Thoracic aorta (tissue), 2 donors: ENCODE measurements at regions not wholly inside any gene's neighbourhood (a gene's known extent, or its start where the extent isn't known, plus 50 kb on each side); places are given as distances from the start of the nearest gene placed in this dataset.
A peak's percentile ranks its signal among the peaks of the same experiment; 100 is the strongest.
"Not testable (repeated sequence)": the region's sequence is repeated elsewhere in the genome, so short reads cannot be mapped to it uniquely, and the experiment has no call there.

Source experiments
- ATAC-seq: fragments of 150-250 bp; one replicate; pipeline ENCODE4 v1.8.0; 2017; ENCODE audit warnings: low read depth; ENCODE audit not compliant: insufficient number of reproducible peaks, low FRiP score
- DNase-seq: peaks from one replicate; pipeline ENCODE4 v3.0.0-alpha.2; 2020; ENCODE audit warnings: low spot score
- H3K27ac ChIP-seq, 2 donors: fragments of 200-600 bp; sonication (generic); 1 replicate in 1 of 2; 2 replicates in 1 of 2; pipeline ENCODE4 v1.5.1; 2016; ENCODE audit warnings: mild to moderate bottlenecking in 2 of 2, moderate library complexity in 2 of 2
- H3K27me3 ChIP-seq: fragments of 200-600 bp; sonication (generic); replicated peaks from 2 replicates; pipeline ENCODE4 v1.6.0; 2016; ENCODE audit warnings: mild to moderate bottlenecking; ENCODE audit not compliant: insufficient read depth
- H3K36me3 ChIP-seq: fragments of 200-600 bp; sonication (generic); one replicate; pipeline ENCODE4 v1.5.1; 2016
- H3K4me1 ChIP-seq, 2 donors: fragments of 200-600 bp; sonication (generic); 1 replicate in 1 of 2; 2 replicates in 1 of 2; pipeline versions ENCODE4 v1.5.1 to v1.6.0; 2016; ENCODE audit warnings: low read depth in 2 of 2, mild to moderate bottlenecking in 1 of 2; ENCODE audit not compliant: control insufficient read depth in 1 of 2
- H3K4me3 ChIP-seq: fragments of 200-600 bp; sonication (generic); 2 replicates; pipeline ENCODE4 v1.5.1; 2016; ENCODE audit warnings: mild to moderate bottlenecking
- H3K9me3 ChIP-seq: fragments of 200-600 bp; sonication (generic); 2 replicates; pipeline ENCODE4 v1.5.1; 2016
- TF ChIP-seq, protein P1 (sequence below): fragments of 200-600 bp; sonication (generic); IDR thresholded peaks from one replicate; pipeline ENCODE4 v1.5.1; 2019; ENCODE audit warnings: antibody characterized with exemption

DNA sequence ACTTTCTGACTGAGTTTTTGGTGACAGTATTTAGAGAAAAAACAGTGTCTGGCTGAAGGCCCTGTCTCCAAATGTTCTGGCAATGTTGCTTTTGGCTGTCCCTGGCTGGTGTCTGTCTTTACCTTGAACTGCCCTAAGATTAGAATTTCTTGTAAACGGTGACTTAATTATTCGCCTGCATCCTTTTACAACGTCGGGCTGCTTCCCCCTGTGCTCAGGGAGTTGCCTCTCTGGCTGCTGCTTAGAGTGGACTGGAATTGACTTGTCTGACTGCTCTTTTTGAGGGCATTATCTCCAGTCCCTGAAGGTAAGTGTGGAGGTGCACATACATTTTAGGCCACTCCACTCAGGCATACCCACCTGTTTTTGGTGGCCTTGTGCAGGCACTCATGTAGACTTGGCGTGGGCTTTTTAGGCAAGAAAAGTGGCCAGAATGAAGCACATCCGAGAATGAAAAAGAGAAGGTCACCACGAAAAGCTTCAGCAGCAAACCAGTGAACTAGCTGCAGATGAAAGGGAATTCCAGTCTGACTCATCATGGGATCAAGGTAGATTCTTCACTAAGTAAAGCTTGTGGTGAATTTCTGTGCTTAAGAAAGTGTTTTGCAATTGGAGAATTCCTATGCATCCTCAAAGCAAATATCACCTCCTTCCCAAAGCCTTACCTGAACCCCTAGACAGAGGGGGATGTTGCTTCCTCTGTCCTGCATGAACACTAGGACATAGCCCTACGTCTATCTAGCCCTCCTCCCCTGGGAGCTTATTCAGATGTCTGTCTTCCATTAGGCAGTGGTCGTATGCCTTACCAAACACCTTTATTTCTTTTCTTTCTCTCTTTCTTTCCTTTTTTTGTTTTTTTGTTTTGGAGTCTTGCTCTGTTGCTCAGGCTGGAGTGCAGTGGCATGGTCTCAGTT is 230.3 kb upstream of the TRIB2 start:
- Histone ChIP-seq H3K27me3 (no peaks in the 10 kb centered on the region), H3K9me3 (no peaks in the 10 kb centered on the region), H3K36me3 (no peaks in the 10 kb centered on the region), H3K4me3 (peak overlapping the region; percentile 24), H3K27ac (peak overlapping the region in 1 of 2 donors; percentile 54), H3K4me1 (peaks cover 20 to 37% of the 10 kb centered on the region in 2 donors)
- DNase-seq = no peak
- ATAC-seq = peak; percentile 48
- TF ChIP-seq, protein P1, sequence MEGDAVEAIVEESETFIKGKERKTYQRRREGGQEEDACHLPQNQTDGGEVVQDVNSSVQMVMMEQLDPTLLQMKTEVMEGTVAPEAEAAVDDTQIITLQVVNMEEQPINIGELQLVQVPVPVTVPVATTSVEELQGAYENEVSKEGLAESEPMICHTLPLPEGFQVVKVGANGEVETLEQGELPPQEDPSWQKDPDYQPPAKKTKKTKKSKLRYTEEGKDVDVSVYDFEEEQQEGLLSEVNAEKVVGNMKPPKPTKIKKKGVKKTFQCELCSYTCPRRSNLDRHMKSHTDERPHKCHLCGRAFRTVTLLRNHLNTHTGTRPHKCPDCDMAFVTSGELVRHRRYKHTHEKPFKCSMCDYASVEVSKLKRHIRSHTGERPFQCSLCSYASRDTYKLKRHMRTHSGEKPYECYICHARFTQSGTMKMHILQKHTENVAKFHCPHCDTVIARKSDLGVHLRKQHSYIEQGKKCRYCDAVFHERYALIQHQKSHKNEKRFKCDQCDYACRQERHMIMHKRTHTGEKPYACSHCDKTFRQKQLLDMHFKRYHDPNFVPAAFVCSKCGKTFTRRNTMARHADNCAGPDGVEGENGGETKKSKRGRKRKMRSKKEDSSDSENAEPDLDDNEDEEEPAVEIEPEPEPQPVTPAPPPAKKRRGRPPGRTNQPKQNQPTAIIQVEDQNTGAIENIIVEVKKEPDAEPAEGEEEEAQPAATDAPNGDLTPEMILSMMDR = no peak

DNA sequence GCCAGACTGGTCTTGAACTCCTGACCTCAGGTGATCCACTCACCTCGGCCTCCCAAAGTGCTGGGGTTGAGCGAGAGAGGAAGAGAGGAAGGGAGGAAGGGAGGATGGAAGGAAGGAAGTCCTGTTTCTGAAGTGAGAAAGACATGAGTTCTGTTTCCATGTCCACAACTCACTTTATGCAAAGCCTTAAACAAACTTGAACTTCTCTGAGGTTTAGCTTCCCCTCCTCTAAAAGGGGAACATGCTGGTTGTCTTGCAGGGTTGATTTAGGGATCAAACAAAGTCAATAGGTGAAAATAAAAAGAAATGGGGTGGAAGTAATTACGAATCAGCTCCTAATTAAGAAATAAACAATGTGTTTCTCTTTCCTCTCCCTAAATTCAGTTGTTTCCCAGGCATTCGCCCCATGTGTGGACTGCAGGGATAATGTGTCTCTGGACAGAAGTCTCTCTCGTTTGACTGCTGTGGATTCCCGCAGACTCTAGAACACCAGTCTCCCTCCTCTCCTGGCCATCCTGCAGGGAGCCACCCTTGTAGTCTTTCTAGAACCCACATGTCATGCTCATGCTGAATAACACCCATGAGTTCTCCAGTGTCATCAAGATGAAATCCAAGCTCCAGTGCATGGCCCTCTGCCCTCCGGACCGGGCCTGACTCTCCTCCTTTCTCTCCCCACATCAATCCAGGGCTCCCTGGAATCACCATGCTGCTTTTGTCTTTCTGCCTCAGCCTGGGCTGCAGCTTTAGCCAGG is 229.3 kb upstream of the TRIB2 start:
- Histone ChIP-seq H3K4me3 (no peak overlapping the region), H3K27ac (no peak overlapping the region), H3K36me3 (no peaks in the 10 kb centered on the region), H3K4me1 (peaks cover 20 to 37% of the 10 kb centered on the region in 2 donors), H3K9me3 (no peaks in the 10 kb centered on the region), H3K27me3 (no peaks in the 10 kb centered on the region)
- DNase-seq (no peak), ATAC-seq (no peak)
- TF ChIP-seq, protein P1 = no peak

DNA sequence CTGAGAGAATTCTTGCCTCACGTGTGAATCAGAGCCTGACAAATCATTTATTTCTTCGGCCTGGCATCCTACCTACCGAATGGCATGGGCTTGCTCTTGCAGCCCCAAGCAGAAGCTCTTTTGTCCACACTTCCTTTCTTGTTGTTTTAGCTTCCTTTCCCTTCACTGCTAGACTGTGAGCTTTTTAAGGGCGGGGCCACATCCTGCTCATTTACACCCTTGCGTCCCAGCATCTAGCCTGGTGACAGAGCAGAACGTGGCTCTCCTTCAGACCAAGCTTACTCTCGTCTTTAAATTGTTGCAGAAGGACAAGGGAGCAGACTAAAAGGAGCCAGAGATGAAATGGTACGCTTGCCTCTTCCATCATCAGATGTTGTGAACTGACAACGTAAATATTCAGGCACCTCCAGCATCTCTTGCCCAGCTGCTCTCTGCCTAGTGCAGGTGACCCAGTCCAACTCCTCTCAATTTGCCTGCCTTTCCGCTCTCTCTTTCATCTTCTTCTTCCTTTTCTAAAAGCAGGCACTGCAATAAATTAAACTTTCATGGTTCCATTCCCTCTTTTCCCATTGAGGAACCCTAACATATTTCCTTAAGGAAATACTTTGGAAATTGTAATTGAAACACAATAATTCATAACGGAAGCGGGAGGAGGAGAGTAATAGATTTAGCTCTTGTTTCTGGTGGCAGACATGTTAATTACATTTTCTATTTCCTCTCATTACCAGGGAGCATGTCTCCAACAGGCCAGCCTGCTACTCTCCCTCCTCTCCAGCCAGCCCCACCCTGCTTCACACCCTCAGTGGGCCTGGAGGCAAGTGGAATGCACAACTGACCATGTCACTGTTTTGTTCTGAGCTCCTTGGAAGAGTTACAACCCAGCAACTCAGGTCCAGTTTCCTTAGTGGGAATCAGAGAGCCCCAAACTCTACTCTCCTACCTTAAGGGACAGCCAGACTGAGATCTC is 228.1 kb upstream of the TRIB2 start:
- Histone ChIP-seq H3K4me1 (peaks cover 20 to 37% of the 10 kb centered on the region in 2 donors), H3K27me3 (no peaks in the 10 kb centered on the region), H3K36me3 (no peaks in the 10 kb centered on the region), H3K9me3 (no peaks in the 10 kb centered on the region), H3K4me3 (no peak overlapping the region), H3K27ac (no peak overlapping the region)
- ATAC-seq (no peak), DNase-seq (no peak)
- TF ChIP-seq, protein P1 = no peak

DNA sequence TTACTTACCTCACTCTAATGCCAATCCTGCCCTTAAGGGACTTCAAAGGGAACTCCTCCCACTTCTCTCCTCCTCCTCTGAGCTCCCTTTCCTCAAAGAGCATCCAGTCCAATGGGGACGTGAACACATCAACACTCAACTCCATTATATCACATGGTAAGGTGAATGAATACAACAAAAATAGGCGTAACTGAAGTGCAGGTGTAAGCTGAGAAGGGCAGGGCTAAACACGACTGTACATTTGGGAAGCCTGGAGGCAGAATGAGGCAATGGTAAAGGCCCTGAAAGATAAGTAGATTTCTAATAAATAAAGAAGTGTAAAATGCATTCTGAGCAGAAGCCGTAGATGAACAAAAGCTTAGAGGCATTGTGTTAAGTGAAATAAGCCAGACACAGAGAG is 226.1 kb upstream of the TRIB2 start:
- TF ChIP-seq, protein P1 = no peak
- DNase-seq = no peak
- no peaks in the 10 kb centered on the region for H3K27me3 ChIP-seq
- H3K36me3 ChIP-seq = no peaks in the 10 kb centered on the region
- no peak overlapping the region for H3K4me3 ChIP-seq
- peaks cover 10 to 23% of the 10 kb centered on the region in 2 donors for H3K4me1 ChIP-seq
- H3K27ac ChIP-seq = no peak overlapping the region
- H3K9me3 ChIP-seq = no peaks in the 10 kb centered on the region
- ATAC-seq = no peak

DNA sequence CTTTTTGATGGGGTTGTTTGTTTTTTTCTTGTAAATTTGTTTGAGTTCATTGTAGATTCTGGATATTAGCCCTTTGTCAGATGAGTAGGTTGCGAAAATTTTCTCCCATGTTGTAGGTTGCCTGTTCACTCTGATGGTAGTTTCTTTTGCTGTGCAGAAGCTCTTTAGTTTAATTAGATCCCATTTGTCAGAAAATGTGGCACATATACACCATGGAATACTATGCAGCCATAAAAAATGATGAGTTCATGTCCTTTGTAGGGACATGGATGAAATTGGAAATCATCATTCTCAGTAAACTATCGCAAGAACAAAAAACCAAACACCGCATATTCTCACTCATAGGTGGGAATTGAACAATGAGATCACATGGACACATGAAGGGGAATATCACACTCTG is 224.4 kb upstream of the TRIB2 start:
- H3K27me3 ChIP-seq, ATAC-seq, H3K9me3 ChIP-seq: not testable (repeated sequence)

More for the DNA sequence above, 224.4 kb upstream of the TRIB2 start:
- H3K27ac ChIP-seq, H3K36me3 ChIP-seq, H3K4me1 ChIP-seq, DNase-seq, H3K4me3 ChIP-seq: not testable (repeated sequence)
